SK-N-SH (cell line): ENCODE measurements at regions not wholly inside any gene's neighbourhood (a gene's known extent, or its start where the extent isn't known, plus 50 kb on each side); places are given as distances from the start of the nearest gene placed in this dataset.

Source experiments
- CTCF ChIA-PET: fragments of 300-600, 350-600 bp; formaldehyde crosslinking; extraction: SDS; loops from one replicate; lab custom pipeline; 2021; lab: Yijun Ruan, JAX
- POLR2A ChIA-PET: fragments of 350-600 bp; sonication (Branson Sonifier 250); formaldehyde crosslinking; extraction: SDS; loops from one replicate; lab custom pipeline; 2020; ENCODE audit warnings: antibody characterized with exemption, inconsistent platforms; lab: Yijun Ruan, JAX
- DNase-seq: peaks from one replicate; pipeline ENCODE4 v3.0.0; 2012
- H2AFZ ChIP-seq: fragments of 200-600 bp; sonication (generic); 2 replicates; pipeline ENCODE4 v1.8.1; 2016; ENCODE audit warnings: antibody characterized with exemption, mild to moderate bottlenecking, low read depth
- H3F3A ChIP-seq: fragments of 200-600 bp; sonication (generic); replicated peaks from 2 replicates; pipeline ENCODE3; 2016; ENCODE audit warnings: antibody characterized with exemption, mild to moderate bottlenecking; ENCODE audit not compliant: insufficient read depth
- H3K27ac ChIP-seq, 2 experiments: fragments of 200-500 bp in 1 of 2; fragments of 200-600 bp in 1 of 2; sonication (Bioruptor generic) in 1 of 2; sonication (generic), shearing (Covaris generic) in 1 of 2; 2 replicates each; pipeline versions ENCODE4 v1.5.1 to v1.6.1; 2014 to 2016; ENCODE audit warnings: low read depth in 2 of 2, inconsistent platforms in 1 of 2, low read length in 1 of 2, mild to moderate bottlenecking in 1 of 2, mixed read lengths in 1 of 2
- H3K27me3 ChIP-seq: fragments of 200-600 bp; sonication (generic), shearing (Covaris generic); 2 replicates; pipeline ENCODE4 v1.6.1; 2016; ENCODE audit warnings: mixed run types; ENCODE audit not compliant: insufficient read depth
- H3K36me3 ChIP-seq, 2 experiments: fragments of 200-500 bp in 1 of 2; fragments of 200-600 bp in 1 of 2; sonication (Bioruptor generic) in 1 of 2; sonication (generic) in 1 of 2; replicated peaks in 1 of 2; 2 replicates each; pipeline versions ENCODE3 to v1.5.1; 2014 to 2016; ENCODE audit warnings: low read length in 1 of 2, mild to moderate bottlenecking in 1 of 2; ENCODE audit not compliant: insufficient read depth in 2 of 2, control insufficient read depth in 1 of 2
- H3K4me1 ChIP-seq, 2 experiments: fragments of 200-500 bp in 1 of 2; fragments of 200-600 bp in 1 of 2; sonication (Bioruptor generic) in 1 of 2; sonication (generic), shearing (Covaris generic) in 1 of 2; 2 replicates each; pipeline versions ENCODE4 v1.5.1 to v1.6.1; 2014 to 2016; ENCODE audit warnings: low read depth in 1 of 2, low read length in 1 of 2, mixed run types in 1 of 2; ENCODE audit not compliant: insufficient read depth in 2 of 2, control insufficient read depth in 1 of 2
- H3K4me2 ChIP-seq: fragments of 200-600 bp; sonication (generic), shearing (Covaris generic); 2 replicates; pipeline ENCODE4 v1.6.1; 2017; ENCODE audit warnings: mixed run types
- H3K4me3 ChIP-seq, 2 experiments: fragments of 200-500 bp in 1 of 2; fragments of 200-600 bp in 1 of 2; sonication (Bioruptor generic) in 1 of 2; sonication (generic), shearing (Covaris generic) in 1 of 2; 2 replicates each; pipeline versions ENCODE4 v1.5.1 to v1.8.1; 2014 to 2016; ENCODE audit warnings: low read depth in 2 of 2, inconsistent platforms in 1 of 2, low read length in 1 of 2, mild to moderate bottlenecking in 1 of 2, mixed read lengths in 1 of 2, moderate library complexity in 1 of 2
- H3K79me2 ChIP-seq: fragments of 200-600 bp; sonication (generic); 2 replicates; pipeline ENCODE4 v1.8.1; 2017; ENCODE audit warnings: mild to moderate bottlenecking; ENCODE audit not compliant: insufficient read depth
- H3K9ac ChIP-seq: fragments of 200-600 bp; sonication (generic); 2 replicates; pipeline ENCODE4 v1.6.1; 2017; ENCODE audit warnings: mixed run types
- H3K9me2 ChIP-seq: fragments of 200-600 bp; sonication (generic); 2 replicates; pipeline ENCODE4 v1.6.1; 2017; ENCODE audit warnings: mixed run types
- H3K9me3 ChIP-seq: fragments of 200-600 bp; sonication (generic); 2 replicates; pipeline ENCODE4 v1.6.1; 2017; ENCODE audit warnings: mixed run types, mild to moderate bottlenecking, moderate library complexity
- H4K20me1 ChIP-seq: fragments of 200-600 bp; sonication (generic); 2 replicates; pipeline ENCODE4 v1.6.1; 2017; ENCODE audit warnings: mild to moderate bottlenecking, mixed run types; ENCODE audit not compliant: insufficient read depth
- EZH2phosphoT487 ChIP-seq: fragments of 200-600 bp; sonication (generic); IDR thresholded peaks from 2 replicates; pipeline ENCODE4 v1.6.1; 2017; ENCODE audit warnings: low read depth, mixed run types, mild to moderate bottlenecking, antibody characterized with exemption, moderate library complexity, borderline replicate concordance
- FOSL2 ChIP-seq: IDR thresholded peaks from 2 replicates; pipeline ENCODE4 v1.4.0; 2012; ENCODE audit warnings: low read depth, mild to moderate bottlenecking, moderate library complexity, borderline replicate concordance
- FOXJ3 ChIP-seq: sonication (generic); formaldehyde crosslinking; IDR thresholded peaks from 2 replicates; pipeline ENCODE4 v1.5.1; 2020; ENCODE audit warnings: mild to moderate bottlenecking, missing genetic modification reagents
- FOXM1 ChIP-seq: IDR thresholded peaks from 2 replicates; pipeline ENCODE4 v1.4.0; 2012; ENCODE audit warnings: low read depth, mild to moderate bottlenecking
- GABPA ChIP-seq: IDR thresholded peaks from 2 replicates; pipeline ENCODE4 v1.4.0; 2012; ENCODE audit warnings: low read depth, mild to moderate bottlenecking
- MEF2A ChIP-seq: IDR thresholded peaks from 2 replicates; pipeline ENCODE4 v1.4.0; 2012; ENCODE audit warnings: low read depth, borderline replicate concordance
- NFIC ChIP-seq: IDR thresholded peaks from 2 replicates; pipeline ENCODE4 v1.4.0; 2012; ENCODE audit warnings: borderline replicate concordance
- RCOR1 ChIP-seq: fragments of 150-350 bp; IDR thresholded peaks from 2 replicates; pipeline ENCODE4 v1.6.1; 2017; ENCODE audit warnings: antibody characterized with exemption, low read length
- RFX5 ChIP-seq: IDR thresholded peaks from 2 replicates; pipeline ENCODE4 v1.6.1; 2012; ENCODE audit warnings: mild to moderate bottlenecking, improper control_type of control experiment, low read length
- TCF12 ChIP-seq: IDR thresholded peaks from 2 replicates; pipeline ENCODE4 v1.4.0; 2012
- TEAD4 ChIP-seq: IDR thresholded peaks from 2 replicates; pipeline ENCODE4 v1.4.0; 2012; ENCODE audit warnings: mild to moderate bottlenecking, borderline replicate concordance; ENCODE audit not compliant: insufficient read depth
- WGBS: methylation state at CpG from one replicate; pipeline ENCODE4 v1.1.6; 2017; ENCODE audit warnings: low lambda C conversion rate; 5-methylcytosine and 5-hydroxymethylcytosine counted together
- TF ChIP-seq, protein P1 (sequence below): IDR thresholded peaks from 2 replicates; pipeline ENCODE4 v1.4.0; 2012; ENCODE audit warnings: low read depth, borderline replicate concordance
- TF ChIP-seq, protein P2 (sequence below): fragments of 150-350 bp; IDR thresholded peaks from 2 replicates; pipeline ENCODE4 v1.6.1; 2017; ENCODE audit warnings: antibody characterized with exemption, low read length, low read depth, borderline replicate concordance
- TF ChIP-seq, protein P3 (sequence below): fragments of 200-600 bp; sonication (generic); IDR thresholded peaks from 2 replicates; pipeline ENCODE4 v1.6.1; 2017; ENCODE audit warnings: antibody characterized with exemption, mild to moderate bottlenecking, moderate library complexity
- TF ChIP-seq, protein P4 (sequence below): IDR thresholded peaks from 2 replicates; pipeline ENCODE4 v1.4.0; 2012; ENCODE audit warnings: low read depth, borderline replicate concordance

DNA sequence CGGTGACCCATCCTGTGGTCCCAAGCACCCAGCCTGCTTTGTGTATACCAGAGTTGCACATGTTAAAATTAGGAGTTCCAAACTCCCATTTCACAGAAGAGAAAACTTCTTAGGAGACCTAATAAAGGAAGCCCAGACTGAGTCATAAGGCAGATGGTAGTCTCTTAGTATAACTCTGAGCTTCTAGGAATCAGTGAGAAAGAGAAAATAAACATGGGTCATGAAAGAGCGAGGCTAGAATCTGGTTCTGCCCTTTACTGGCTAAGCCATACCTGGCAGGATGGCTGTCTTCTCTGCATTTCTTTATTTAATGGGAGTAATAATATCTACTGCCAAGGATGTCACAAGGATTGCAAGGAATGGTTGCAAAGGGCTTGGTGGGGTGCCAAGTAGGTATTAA, 101.2 kb upstream of the TRIB2 start:
- Histone ChIP-seq H3K27ac (no peak overlapping the region), H4K20me1 (no peaks in the 10 kb centered on the region), H3K4me2 (no peak overlapping the region), H3K4me1 (peaks cover 7 to 8% of the 10 kb centered on the region in 2 experiments; a peak in 3 of 4 replicates), H3K79me2 (no peaks in the 10 kb centered on the region), H2AFZ (no peak overlapping the region), H3K4me3 (no peak overlapping the region), H3F3A (peaks cover 5% of the 10 kb centered on the region), H3K36me3 (no peaks in the 10 kb centered on the region), H3K9me2 (no peaks in the 10 kb centered on the region), H3K9ac (no peak overlapping the region), H3K27me3 (no peaks in the 10 kb centered on the region), H3K9me3 (no peaks in the 10 kb centered on the region)
- POLR2A ChIA-PET = no interaction called here
- WGBS = 83% methylated on average over 2 of the region's 2 CpGs
- no peak for DNase-seq
- TF ChIP-seq RFX5 (no peak), TCF12 (no peak), FOXJ3 (CRISPR knock-in tag) (no peak), RCOR1 (no peak), FOSL2 (no peak), MEF2A (no peak), FOXM1 (no peak), GABPA (no peak), EZH2phosphoT487 (no peak), TEAD4 (no peak), NFIC (no peak)
- TF ChIP-seq, protein P1, sequence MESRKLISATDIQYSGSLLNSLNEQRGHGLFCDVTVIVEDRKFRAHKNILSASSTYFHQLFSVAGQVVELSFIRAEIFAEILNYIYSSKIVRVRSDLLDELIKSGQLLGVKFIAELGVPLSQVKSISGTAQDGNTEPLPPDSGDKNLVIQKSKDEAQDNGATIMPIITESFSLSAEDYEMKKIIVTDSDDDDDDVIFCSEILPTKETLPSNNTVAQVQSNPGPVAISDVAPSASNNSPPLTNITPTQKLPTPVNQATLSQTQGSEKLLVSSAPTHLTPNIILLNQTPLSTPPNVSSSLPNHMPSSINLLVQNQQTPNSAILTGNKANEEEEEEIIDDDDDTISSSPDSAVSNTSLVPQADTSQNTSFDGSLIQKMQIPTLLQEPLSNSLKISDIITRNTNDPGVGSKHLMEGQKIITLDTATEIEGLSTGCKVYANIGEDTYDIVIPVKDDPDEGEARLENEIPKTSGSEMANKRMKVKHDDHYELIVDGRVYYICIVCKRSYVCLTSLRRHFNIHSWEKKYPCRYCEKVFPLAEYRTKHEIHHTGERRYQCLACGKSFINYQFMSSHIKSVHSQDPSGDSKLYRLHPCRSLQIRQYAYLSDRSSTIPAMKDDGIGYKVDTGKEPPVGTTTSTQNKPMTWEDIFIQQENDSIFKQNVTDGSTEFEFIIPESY = no peak
- TF ChIP-seq, protein P2, sequence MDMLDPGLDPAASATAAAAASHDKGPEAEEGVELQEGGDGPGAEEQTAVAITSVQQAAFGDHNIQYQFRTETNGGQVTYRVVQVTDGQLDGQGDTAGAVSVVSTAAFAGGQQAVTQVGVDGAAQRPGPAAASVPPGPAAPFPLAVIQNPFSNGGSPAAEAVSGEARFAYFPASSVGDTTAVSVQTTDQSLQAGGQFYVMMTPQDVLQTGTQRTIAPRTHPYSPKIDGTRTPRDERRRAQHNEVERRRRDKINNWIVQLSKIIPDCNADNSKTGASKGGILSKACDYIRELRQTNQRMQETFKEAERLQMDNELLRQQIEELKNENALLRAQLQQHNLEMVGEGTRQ = no peak
- TF ChIP-seq, protein P3, sequence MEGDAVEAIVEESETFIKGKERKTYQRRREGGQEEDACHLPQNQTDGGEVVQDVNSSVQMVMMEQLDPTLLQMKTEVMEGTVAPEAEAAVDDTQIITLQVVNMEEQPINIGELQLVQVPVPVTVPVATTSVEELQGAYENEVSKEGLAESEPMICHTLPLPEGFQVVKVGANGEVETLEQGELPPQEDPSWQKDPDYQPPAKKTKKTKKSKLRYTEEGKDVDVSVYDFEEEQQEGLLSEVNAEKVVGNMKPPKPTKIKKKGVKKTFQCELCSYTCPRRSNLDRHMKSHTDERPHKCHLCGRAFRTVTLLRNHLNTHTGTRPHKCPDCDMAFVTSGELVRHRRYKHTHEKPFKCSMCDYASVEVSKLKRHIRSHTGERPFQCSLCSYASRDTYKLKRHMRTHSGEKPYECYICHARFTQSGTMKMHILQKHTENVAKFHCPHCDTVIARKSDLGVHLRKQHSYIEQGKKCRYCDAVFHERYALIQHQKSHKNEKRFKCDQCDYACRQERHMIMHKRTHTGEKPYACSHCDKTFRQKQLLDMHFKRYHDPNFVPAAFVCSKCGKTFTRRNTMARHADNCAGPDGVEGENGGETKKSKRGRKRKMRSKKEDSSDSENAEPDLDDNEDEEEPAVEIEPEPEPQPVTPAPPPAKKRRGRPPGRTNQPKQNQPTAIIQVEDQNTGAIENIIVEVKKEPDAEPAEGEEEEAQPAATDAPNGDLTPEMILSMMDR = no peak
- TF ChIP-seq, protein P4, sequence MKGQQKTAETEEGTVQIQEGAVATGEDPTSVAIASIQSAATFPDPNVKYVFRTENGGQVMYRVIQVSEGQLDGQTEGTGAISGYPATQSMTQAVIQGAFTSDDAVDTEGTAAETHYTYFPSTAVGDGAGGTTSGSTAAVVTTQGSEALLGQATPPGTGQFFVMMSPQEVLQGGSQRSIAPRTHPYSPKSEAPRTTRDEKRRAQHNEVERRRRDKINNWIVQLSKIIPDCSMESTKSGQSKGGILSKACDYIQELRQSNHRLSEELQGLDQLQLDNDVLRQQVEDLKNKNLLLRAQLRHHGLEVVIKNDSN = no peak
- CTCF ChIA-PET = interaction anchor here (1.2 kb wide), 2 partner anchors 9 to 14 kb away, joined by 3 to 4 read pairs; no protein-coding TSS in a partner anchor
